ENCODE measurements at regions not wholly inside any gene's neighbourhood (a gene's known extent, or its start where the extent isn't known, plus 50 kb on each side); places are given as distances from the start of the nearest gene placed in this dataset.

DNA sequence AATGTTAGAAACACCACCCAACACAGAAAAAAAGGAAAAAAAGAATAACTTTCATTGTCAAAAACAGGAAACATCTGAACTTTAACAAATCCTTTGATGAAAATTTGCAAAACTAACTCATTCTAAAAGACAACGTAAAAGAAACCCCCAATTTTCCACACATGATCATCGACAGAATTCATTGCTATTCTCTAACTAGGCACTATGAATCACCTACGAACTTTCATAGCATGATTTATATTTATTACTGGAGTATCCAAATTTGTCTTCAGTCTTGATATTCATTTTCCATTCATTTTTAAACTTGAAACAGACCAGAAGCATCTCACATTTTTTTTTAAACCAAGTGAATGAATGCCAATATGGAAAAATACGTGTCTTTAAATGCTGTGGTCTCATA lies 514.6 kb downstream of the TLE4 start:
- TF ChIP-seq CTCF (IDR thresholded peaks at IDR 0.05) = no peak
- no peak for TF ChIP-seq POLR2AphosphoS5 (IDR thresholded peaks at IDR 0.05)
- TF ChIP-seq POLR2A (IDR thresholded peaks at IDR 0.05) = no peak
